ENCODE measurements at regions not wholly inside any gene's neighbourhood (a gene's known extent, or its start where the extent isn't known, plus 50 kb on each side); places are given as distances from the start of the nearest gene placed in this dataset.
"Not testable (repeated sequence)": the region's sequence is repeated elsewhere in the genome, so short reads cannot be mapped to it uniquely, and the experiment has no call there.

DNA sequence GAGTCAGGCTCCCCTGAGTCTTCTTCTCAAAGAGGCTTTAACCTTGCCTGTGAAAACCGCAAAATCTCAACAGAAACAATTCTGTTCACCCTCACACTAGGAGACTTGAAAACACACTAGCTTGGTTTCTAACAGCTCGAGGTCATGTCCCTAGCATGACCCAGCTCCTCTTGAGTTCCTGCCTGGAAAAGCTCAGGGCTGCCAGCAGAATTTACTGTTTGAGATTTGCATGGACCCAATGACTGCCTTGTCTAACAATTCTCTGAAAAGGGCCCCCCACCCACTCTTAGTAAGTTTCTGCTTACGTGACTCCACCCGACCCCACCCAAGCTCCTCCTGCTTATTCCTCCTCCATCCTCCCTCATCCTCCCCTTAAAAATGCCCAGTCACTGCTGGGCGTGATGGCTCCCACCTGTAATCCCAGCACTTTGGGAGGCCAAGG is 85.1 kb upstream of the KMT2C start:
- Histone ChIP-seq H3K27me3 (no peaks in the 10 kb centered on the region), H3K36me3 (no peaks in the 10 kb centered on the region), H3K4me3 (no peak overlapping the region), H3K4me1 (peaks cover 13% of the 10 kb centered on the region), H3K27ac (peak overlapping the region; percentile 39), H3K9me3 (peaks cover 6% of the 10 kb centered on the region)
- TF ChIP-seq POLR2A (IDR thresholded peaks at IDR 0.05) (no peak), CTCF (IDR thresholded peaks at IDR 0.05) (no peak), POLR2AphosphoS5 (IDR thresholded peaks at IDR 0.05; ENCODE audit: insufficient read depth in 1 of 2, low read depth in 1 of 2) (no peak)
- intact Hi-C loops (cut with DNase I) = no loop called here
- no peak for DNase-seq (ENCODE audit: extremely low spot score in 2 of 2)

- Histone ChIP-seq H3K4me3 (no peak overlapping the region), H3K27me3 (no peaks in the 10 kb centered on the region), H3K27ac (no peak overlapping the region), H3K9me3 (peaks cover 6% of the 10 kb centered on the region), H3K36me3 (no peaks in the 10 kb centered on the region), H3K4me1 (peaks cover 13% of the 10 kb centered on the region)
- TF ChIP-seq CTCF (IDR thresholded peaks at IDR 0.05) = no peak
- no peak for TF ChIP-seq POLR2AphosphoS5 (IDR thresholded peaks at IDR 0.05; ENCODE audit: insufficient read depth in 1 of 2, low read depth in 1 of 2)
- TF ChIP-seq POLR2A (IDR thresholded peaks at IDR 0.05) = no peak
- no peak for DNase-seq (ENCODE audit: extremely low spot score in 2 of 2)
- intact Hi-C loops (cut with DNase I) = no loop called here
Observed at GRCh38 chr7:152519290-152519689, 83.5 kb upstream of the KMT2C start.

- Histone ChIP-seq H3K36me3 (no peaks in the 10 kb centered on the region), H3K9me3 (peaks cover 6% of the 10 kb centered on the region), H3K27me3 (no peaks in the 10 kb centered on the region), H3K27ac (no peak overlapping the region), H3K4me3 (no peak overlapping the region), H3K4me1 (no peaks in the 10 kb centered on the region)
- no peak for DNase-seq (ENCODE audit: extremely low spot score in 2 of 2)
- intact Hi-C loops (cut with DNase I) = no loop called here
- TF ChIP-seq POLR2AphosphoS5 (IDR thresholded peaks at IDR 0.05; ENCODE audit: insufficient read depth in 1 of 2, low read depth in 1 of 2) (no peak), POLR2A (IDR thresholded peaks at IDR 0.05) (no peak), CTCF (IDR thresholded peaks at IDR 0.05) (no peak)
Observed at GRCh38 chr7:152516216-152516615, 80.4 kb upstream of the KMT2C start.

- intact Hi-C loops (cut with DNase I); H3K36me3 ChIP-seq; H3K9me3 ChIP-seq; H3K27me3 ChIP-seq; H3K4me3 ChIP-seq; H3K27ac ChIP-seq; DNase-seq (ENCODE audit: extremely low spot score in 2 of 2); H3K4me1 ChIP-seq: not testable (repeated sequence)
Observed at GRCh38 chr7:152515266-152515950, 79.6 kb upstream of the KMT2C start.

- Histone ChIP-seq H3K9me3 (peaks cover 6% of the 10 kb centered on the region), H3K36me3 (no peaks in the 10 kb centered on the region), H3K27me3 (no peaks in the 10 kb centered on the region), H3K4me3 (no peak overlapping the region), H3K27ac (no peak overlapping the region), H3K4me1 (no peaks in the 10 kb centered on the region)
- DNase-seq (ENCODE audit: extremely low spot score in 2 of 2) = no peak
- intact Hi-C loops (cut with DNase I) = no loop called here
- no peak for TF ChIP-seq POLR2AphosphoS5 (IDR thresholded peaks at IDR 0.05; ENCODE audit: insufficient read depth in 1 of 2, low read depth in 1 of 2)
- no peak for TF ChIP-seq POLR2A (IDR thresholded peaks at IDR 0.05)
- no peak for TF ChIP-seq CTCF (IDR thresholded peaks at IDR 0.05)
Observed at GRCh38 chr7:152514771-152515105, 78.9 kb upstream of the KMT2C start.
